B cell (primary cell): ENCODE measurements at regions not wholly inside any gene's neighbourhood (a gene's known extent, or its start where the extent isn't known, plus 50 kb on each side); places are given as distances from the start of the nearest gene placed in this dataset.

Source experiments
- ATAC-seq: fragments of 200-7000 bp; cut with Tn5 transposase; one replicate; pipeline ENCODE4 v1.10.0; 2021; ENCODE audit warnings: low read depth, mild to moderate bottlenecking, moderate number of reproducible peaks, moderate library complexity
- CTCF ChIA-PET: fragments of 350-600 bp; sonication (Branson Sonifier 250); formaldehyde crosslinking; loops from one replicate; lab custom pipeline; 2021; ENCODE audit warnings: antibody characterized with exemption, inconsistent platforms; lab: Charles Lee
- POLR2A ChIA-PET: fragments of 350-600 bp; sonication (Branson Sonifier 250); formaldehyde crosslinking; loops from one replicate; lab custom pipeline; 2021; ENCODE audit warnings: antibody characterized with exemption; lab: Charles Lee
- DNase-seq: peaks from one replicate; pipeline ENCODE4 v3.0.0; 2013
- H2AFZ ChIP-seq: 2 replicates; pipeline ENCODE4 v1.6.1; 2012; ENCODE audit warnings: mild to moderate bottlenecking, low read depth, low read length; ENCODE audit not compliant: insufficient read depth, poor library complexity, severe bottlenecking
- H3K27ac ChIP-seq, 2 donors: 1 replicate in 1 of 2; 2 replicates in 1 of 2; pipeline ENCODE4 v1.5.1; 2012 to 2013; ENCODE audit warnings: low read length in 2 of 2, mild to moderate bottlenecking in 2 of 2, moderate library complexity in 1 of 2
- H3K27me3 ChIP-seq, 4 experiments: fragments of 200-600 bp in 1 of 4; sonication (generic) in 1 of 4; replicated peaks in 1 of 4; 1 replicate in 2 of 4; 2 replicates in 2 of 4; pipeline versions ENCODE4 v1.6.1 to v1.7.0; 2013 to 2016; ENCODE audit warnings: low read length in 3 of 4, mild to moderate bottlenecking in 2 of 4, mixed read lengths in 1 of 4, moderate library complexity in 1 of 4; ENCODE audit not compliant: insufficient read depth in 4 of 4, control insufficient read depth in 3 of 4; ENCODE audit errors: control extremely low read depth in 1 of 4
- H3K36me3 ChIP-seq, 2 experiments: replicated peaks in 1 of 2; 1 replicate in 1 of 2; 2 replicates in 1 of 2; pipeline versions ENCODE4 v1.6.1 to v1.7.1; 2013; ENCODE audit warnings: low read length in 1 of 2; ENCODE audit not compliant: insufficient read depth in 2 of 2, control insufficient read depth in 1 of 2; ENCODE audit errors: control extremely low read depth in 1 of 2, extremely low read depth in 1 of 2
- H3K4me1 ChIP-seq, 2 donors: fragments of 200-600 bp in 1 of 2; sonication (generic) in 1 of 2; 1 replicate in 1 of 2; 2 replicates in 1 of 2; pipeline versions ENCODE4 v1.5.1 to v1.6.1; 2013 to 2017; ENCODE audit warnings: low read length in 2 of 2; ENCODE audit not compliant: control insufficient read depth in 2 of 2, insufficient read depth in 2 of 2
- H3K4me2 ChIP-seq: replicated peaks from 2 replicates; pipeline ENCODE3; 2012; ENCODE audit warnings: mild to moderate bottlenecking, low read depth, low read length; ENCODE audit not compliant: poor library complexity, severe bottlenecking
- H3K4me3 ChIP-seq, 5 experiments: fragments of 200-600 bp in 1 of 5; sonication (generic) in 1 of 5; 1 replicate in 3 of 5; 2 replicates in 2 of 5; pipeline versions ENCODE4 v1.5.1 to v1.7.0; 2011 to 2016; ENCODE audit warnings: low read length in 4 of 5, mild to moderate bottlenecking in 4 of 5, low read depth in 2 of 5, control low read depth in 1 of 5, moderate library complexity in 1 of 5; ENCODE audit not compliant: insufficient read depth in 1 of 5; ENCODE audit errors: control extremely low read depth in 1 of 5, extremely low read depth in 1 of 5
- H3K79me2 ChIP-seq: fragments of 200-600 bp; sonication (generic); one replicate; pipeline ENCODE4 v1.6.0; 2016; ENCODE audit warnings: low read length; ENCODE audit not compliant: control insufficient read depth, insufficient read depth
- H3K9ac ChIP-seq: fragments of 200-600 bp; sonication (generic); 2 replicates; pipeline ENCODE4 v1.6.1; 2017; ENCODE audit warnings: mild to moderate bottlenecking, low read length, moderate library complexity
- H3K9me3 ChIP-seq, 3 donors: one replicate each; pipeline versions ENCODE4 v1.6.1 to v1.7.1; 2013; ENCODE audit warnings: low read length in 2 of 3; ENCODE audit not compliant: control insufficient read depth in 2 of 3, insufficient read depth in 1 of 3; ENCODE audit errors: control extremely low read depth in 1 of 3
- H4K20me1 ChIP-seq: 2 replicates; pipeline ENCODE4 v1.6.0; 2012; ENCODE audit warnings: mild to moderate bottlenecking, low read length; ENCODE audit not compliant: insufficient read depth, control insufficient read depth, poor library complexity, severe bottlenecking
- H3K27ac Mint-ChIP-seq: one replicate; pipeline ENCODE4 v1.8.0; 2021; ENCODE audit warnings: mixed read lengths
- H3K27me3 Mint-ChIP-seq: one replicate; pipeline ENCODE4 v1.8.0; 2021; ENCODE audit warnings: mixed read lengths
- H3K4me1 Mint-ChIP-seq: one replicate; pipeline ENCODE4 v1.8.0; 2021; ENCODE audit warnings: mixed read lengths
- H3K4me3 Mint-ChIP-seq: one replicate; pipeline ENCODE4 v1.8.0; 2021; ENCODE audit warnings: mixed read lengths
- H3K9me3 Mint-ChIP-seq: one replicate; pipeline ENCODE4 v1.8.0; 2022; ENCODE audit warnings: mixed read lengths; ENCODE audit not compliant: insufficient read depth
- EZH2 ChIP-seq: IDR thresholded peaks from 2 replicates; pipeline ENCODE4 v1.6.1; 2012; ENCODE audit warnings: borderline replicate concordance, low read depth, mild to moderate bottlenecking, moderate library complexity, low read length; ENCODE audit not compliant: insufficient read depth, poor library complexity, severe bottlenecking
- WGBS: methylation state at CpG from one replicate; pipeline ENCODE4 v1.1.5; 2013; ENCODE audit warnings: missing lambda C conversion rate; ENCODE audit not compliant: insufficient coverage; 5-methylcytosine and 5-hydroxymethylcytosine counted together
- intact Hi-C: fragments of 100-400 bp; cut with micrococcal nuclease; formaldehyde crosslinking; loops from one replicate; pipeline ENCODE4 v1.10.0; 2022
- TF ChIP-seq, protein P1 (sequence below): fragments of 200-600 bp; IDR thresholded peaks from one replicate; pipeline ENCODE4 v1.8.0; 2022; ENCODE audit warnings: antibody characterized with exemption, mild to moderate bottlenecking

- H3K4me3 ChIP-seq = no peak overlapping the region
- TF ChIP-seq, protein P1, sequence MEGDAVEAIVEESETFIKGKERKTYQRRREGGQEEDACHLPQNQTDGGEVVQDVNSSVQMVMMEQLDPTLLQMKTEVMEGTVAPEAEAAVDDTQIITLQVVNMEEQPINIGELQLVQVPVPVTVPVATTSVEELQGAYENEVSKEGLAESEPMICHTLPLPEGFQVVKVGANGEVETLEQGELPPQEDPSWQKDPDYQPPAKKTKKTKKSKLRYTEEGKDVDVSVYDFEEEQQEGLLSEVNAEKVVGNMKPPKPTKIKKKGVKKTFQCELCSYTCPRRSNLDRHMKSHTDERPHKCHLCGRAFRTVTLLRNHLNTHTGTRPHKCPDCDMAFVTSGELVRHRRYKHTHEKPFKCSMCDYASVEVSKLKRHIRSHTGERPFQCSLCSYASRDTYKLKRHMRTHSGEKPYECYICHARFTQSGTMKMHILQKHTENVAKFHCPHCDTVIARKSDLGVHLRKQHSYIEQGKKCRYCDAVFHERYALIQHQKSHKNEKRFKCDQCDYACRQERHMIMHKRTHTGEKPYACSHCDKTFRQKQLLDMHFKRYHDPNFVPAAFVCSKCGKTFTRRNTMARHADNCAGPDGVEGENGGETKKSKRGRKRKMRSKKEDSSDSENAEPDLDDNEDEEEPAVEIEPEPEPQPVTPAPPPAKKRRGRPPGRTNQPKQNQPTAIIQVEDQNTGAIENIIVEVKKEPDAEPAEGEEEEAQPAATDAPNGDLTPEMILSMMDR = no peak
- no peak for TF ChIP-seq EZH2
- intact Hi-C loops = no loop called here
- H3K9me3 ChIP-seq = peaks cover 0 to 8% (median 0%) of the 10 kb centered on the region in 3 donors
- H4K20me1 ChIP-seq = no peaks in the 10 kb centered on the region
- H3K9ac ChIP-seq = no peak overlapping the region
- H3K79me2 ChIP-seq = no peaks in the 10 kb centered on the region
- H3K36me3 ChIP-seq = no peaks in the 10 kb centered on the region
- H3K4me2 ChIP-seq = no peak overlapping the region
- DNase-seq = no peak
- ChIA-PET CTCF (no interaction called here), POLR2A (no interaction called here)
- Mint-ChIP-seq H3K27ac (no peak overlapping the region), H3K4me1 (no peaks in the 10 kb centered on the region), H3K4me3 (no peak overlapping the region), H3K27me3 (no peaks in the 10 kb centered on the region), H3K9me3 (peaks cover 2% of the 10 kb centered on the region)
- no peaks in the 10 kb centered on the region for H3K27me3 ChIP-seq
- no CpG with 5 or more reads among the region's 3 CpGs for WGBS
- H2AFZ ChIP-seq = no peak overlapping the region
- ATAC-seq = no peak
- no peaks in the 10 kb centered on the region for H3K4me1 ChIP-seq
- H3K27ac ChIP-seq = no peak overlapping the region
These were observed 186.8 kb upstream of the TMEM229A start for GRCh38 chr7:124219681-124220080.

GRCh38 chr7:124208642-124209041, 175.8 kb upstream of the TMEM229A start:
- H3K27me3 Mint-ChIP-seq = no peaks in the 10 kb centered on the region
- POLR2A ChIA-PET = no interaction called here
- no CpG with 5 or more reads among the region's 2 CpGs for WGBS

More at GRCh38 chr7:124208642-124209041, 175.8 kb upstream of the TMEM229A start:
- Histone ChIP-seq H3K4me1 (no peaks in the 10 kb centered on the region), H3K36me3 (no peaks in the 10 kb centered on the region), H3K4me2 (no peak overlapping the region), H3K79me2 (no peaks in the 10 kb centered on the region), H3K4me3 (no peak overlapping the region), H3K27ac (no peak overlapping the region), H3K9ac (no peak overlapping the region), H2AFZ (no peak overlapping the region), H4K20me1 (no peaks in the 10 kb centered on the region), H3K9me3 (no peaks in the 10 kb centered on the region), H3K27me3 (no peaks in the 10 kb centered on the region)
- TF ChIP-seq EZH2 = no peak
- TF ChIP-seq, protein P1 = no peak
- no peak for ATAC-seq
- Mint-ChIP-seq H3K27ac (no peak overlapping the region), H3K4me3 (no peak overlapping the region), H3K9me3 (no peaks in the 10 kb centered on the region), H3K4me1 (no peaks in the 10 kb centered on the region)
- intact Hi-C loops = no loop called here
- DNase-seq = no peak
- CTCF ChIA-PET = no interaction called here
